ENCODE measurements at regions not wholly inside any gene's neighbourhood (a gene's known extent, or its start where the extent isn't known, plus 50 kb on each side); places are given as distances from the start of the nearest gene placed in this dataset.

DNA sequence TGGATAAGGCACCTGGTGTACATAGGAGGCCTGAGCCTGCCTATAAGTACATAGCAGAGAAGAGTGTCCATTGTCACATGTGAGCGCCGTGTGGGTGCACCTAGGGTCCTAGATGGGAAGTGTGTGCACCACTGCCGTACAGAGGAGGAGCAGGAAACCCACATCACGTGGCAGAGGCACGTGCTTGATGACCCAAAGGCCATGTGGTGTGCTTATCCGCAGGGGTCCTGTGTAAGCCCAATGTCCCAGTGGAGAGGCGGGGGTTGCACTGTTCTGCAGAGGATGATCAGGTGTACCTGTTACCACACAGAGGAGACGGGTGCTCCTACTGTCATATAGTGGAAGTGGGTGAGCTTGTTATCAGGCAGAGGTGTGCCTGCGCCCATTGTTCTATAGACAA lies 354.1 kb upstream of the IRX2 start:
- DNase-seq (ENCODE audit: low read depth), result no peak
- no peak overlapping the region for H3K4me3 ChIP-seq (ENCODE audit: low read depth, low read length)
- TF ChIP-seq, protein P1, sequence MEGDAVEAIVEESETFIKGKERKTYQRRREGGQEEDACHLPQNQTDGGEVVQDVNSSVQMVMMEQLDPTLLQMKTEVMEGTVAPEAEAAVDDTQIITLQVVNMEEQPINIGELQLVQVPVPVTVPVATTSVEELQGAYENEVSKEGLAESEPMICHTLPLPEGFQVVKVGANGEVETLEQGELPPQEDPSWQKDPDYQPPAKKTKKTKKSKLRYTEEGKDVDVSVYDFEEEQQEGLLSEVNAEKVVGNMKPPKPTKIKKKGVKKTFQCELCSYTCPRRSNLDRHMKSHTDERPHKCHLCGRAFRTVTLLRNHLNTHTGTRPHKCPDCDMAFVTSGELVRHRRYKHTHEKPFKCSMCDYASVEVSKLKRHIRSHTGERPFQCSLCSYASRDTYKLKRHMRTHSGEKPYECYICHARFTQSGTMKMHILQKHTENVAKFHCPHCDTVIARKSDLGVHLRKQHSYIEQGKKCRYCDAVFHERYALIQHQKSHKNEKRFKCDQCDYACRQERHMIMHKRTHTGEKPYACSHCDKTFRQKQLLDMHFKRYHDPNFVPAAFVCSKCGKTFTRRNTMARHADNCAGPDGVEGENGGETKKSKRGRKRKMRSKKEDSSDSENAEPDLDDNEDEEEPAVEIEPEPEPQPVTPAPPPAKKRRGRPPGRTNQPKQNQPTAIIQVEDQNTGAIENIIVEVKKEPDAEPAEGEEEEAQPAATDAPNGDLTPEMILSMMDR (conservative IDR thresholded peaks at IDR 0.05; ENCODE audit: low read depth, low read length), result no peak

DNA sequence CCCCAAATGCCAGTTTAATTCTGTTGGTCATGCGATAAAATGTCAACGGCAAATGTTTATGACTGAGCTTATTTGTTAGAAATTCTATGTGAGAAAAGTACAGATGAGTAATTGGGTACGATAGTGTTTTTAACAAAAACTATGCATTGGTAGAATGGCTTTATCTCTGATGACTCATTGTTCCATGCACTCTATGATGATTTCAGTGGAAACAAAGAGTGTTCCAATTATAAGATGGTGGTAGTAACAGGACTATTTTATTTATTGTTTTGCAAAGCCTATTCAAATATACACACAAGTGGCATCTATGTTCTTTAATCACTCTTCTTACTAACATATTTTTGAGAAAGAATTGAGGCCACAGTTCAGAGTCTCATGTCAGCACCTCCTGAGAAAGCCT lies 353.7 kb upstream of the IRX2 start:
- TF ChIP-seq, protein P1 (conservative IDR thresholded peaks at IDR 0.05; ENCODE audit: low read depth, low read length), result no peak
- DNase-seq (ENCODE audit: low read depth), result no peak
- H3K4me3 ChIP-seq (ENCODE audit: low read depth, low read length), result no peak overlapping the region

DNA sequence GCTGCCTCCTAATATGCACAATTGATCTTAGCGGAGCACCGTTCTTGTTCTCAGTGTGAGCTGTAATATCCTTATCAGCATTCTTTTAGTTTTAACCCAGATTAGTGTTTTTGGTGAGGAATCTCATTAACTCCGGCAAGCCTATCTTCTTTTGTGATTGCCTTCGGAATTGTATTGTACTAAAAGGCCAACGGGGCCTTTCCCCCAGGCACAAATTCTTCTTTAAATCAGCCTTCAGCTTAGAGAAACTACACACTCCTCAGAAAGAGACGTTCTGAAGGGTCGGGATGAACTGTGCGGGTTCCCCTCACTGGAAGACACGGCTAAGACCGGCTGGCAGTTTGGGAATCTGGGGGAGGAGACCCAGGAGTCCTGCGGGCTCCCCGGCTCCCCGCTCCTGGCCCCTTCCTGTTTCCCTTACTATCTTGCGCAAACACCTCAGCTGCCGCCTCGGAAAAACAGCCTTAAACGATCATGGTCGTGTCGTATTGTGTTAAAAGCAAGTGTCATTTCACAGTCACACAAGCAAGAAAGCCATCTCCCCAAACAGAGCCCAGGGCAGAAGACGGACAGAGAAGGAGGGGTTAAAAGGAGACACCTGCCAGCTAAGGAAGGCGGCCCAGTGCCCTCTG lies 353.1 kb upstream of the IRX2 start:
- DNase-seq (ENCODE audit: low read depth), result no peak
- TF ChIP-seq, protein P1 (conservative IDR thresholded peaks at IDR 0.05; ENCODE audit: low read depth, low read length), result no peak
- H3K4me3 ChIP-seq (ENCODE audit: low read depth, low read length), result no peak overlapping the region

DNA sequence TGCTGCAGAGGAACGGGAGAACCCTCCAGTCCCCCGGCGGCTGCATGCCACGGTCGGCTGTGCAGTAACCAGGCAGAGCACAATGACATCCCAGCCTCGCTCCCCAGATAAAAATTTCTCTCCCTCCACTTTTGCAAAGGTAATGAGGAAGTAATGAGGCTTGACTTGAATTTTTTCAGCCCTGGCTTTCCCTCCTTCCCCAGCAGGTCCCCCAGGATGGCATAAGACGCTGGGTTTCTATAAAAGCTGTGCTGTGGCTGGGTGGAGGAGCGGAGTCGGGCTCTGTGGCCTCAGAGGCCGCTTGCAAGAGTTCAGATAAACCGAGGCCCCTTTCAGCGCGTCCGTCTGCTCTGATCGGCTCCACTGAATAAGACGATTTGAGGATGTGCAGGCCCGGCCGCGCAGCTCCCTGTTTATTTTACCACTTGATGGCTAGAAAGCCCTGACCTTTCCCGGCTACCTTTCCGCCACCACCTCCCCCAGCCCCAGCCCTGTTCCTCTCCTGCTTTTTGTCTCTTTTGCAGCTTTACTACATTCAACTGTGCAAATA lies 351.9 kb upstream of the IRX2 start:
- TF ChIP-seq, protein P1 (conservative IDR thresholded peaks at IDR 0.05; ENCODE audit: low read depth, low read length), result no peak
- DNase-seq (ENCODE audit: low read depth), result no peak
- H3K4me3 ChIP-seq (ENCODE audit: low read depth, low read length), result no peak overlapping the region

DNA sequence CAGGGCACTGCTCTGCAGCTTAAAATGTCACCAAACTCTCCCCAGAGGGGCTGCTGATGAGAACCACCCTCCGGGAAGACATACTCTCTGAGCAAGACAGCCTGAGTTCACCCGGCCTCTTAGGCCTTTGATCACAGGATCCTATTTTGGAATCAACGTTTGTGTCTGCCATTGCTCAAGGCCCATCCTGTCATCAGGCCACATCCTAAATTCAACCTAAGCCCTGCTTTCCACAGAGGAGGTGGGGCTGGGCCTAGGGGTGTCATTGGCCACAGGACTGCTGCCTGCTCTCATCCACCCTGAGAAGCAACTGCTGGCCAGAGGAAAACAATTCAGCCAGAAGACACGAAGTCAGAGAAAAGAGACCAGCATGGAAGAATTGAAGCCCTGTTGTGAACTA lies 351.1 kb upstream of the IRX2 start:
- H3K4me3 ChIP-seq (ENCODE audit: low read depth, low read length), result no peak overlapping the region
- TF ChIP-seq, protein P1 (conservative IDR thresholded peaks at IDR 0.05; ENCODE audit: low read depth, low read length), result no peak
- DNase-seq (ENCODE audit: low read depth), result no peak

DNA sequence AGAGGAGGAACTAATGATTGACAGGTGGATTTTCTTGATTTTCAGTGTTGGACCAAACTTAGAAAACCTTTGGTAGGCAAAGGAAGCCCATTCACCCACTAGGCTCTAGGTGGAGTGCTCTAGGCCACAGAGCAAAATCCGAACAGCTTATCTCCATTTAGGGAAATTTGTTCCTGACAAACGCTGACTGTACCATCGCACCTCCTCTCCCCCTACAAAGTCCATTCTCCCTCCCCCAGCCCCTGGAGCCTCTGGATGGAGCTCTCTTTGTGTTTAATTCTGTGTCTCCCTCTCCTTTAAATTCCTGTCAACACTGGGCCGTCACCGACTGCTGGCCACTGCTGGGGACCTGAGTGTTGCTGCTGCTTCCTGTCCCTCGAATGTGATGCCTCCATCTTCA lies 350.1 kb upstream of the IRX2 start:
- TF ChIP-seq, protein P1 (conservative IDR thresholded peaks at IDR 0.05; ENCODE audit: low read depth, low read length), result no peak
- DNase-seq (ENCODE audit: low read depth), result no peak
- no peak overlapping the region for H3K4me3 ChIP-seq (ENCODE audit: low read depth, low read length)

DNA sequence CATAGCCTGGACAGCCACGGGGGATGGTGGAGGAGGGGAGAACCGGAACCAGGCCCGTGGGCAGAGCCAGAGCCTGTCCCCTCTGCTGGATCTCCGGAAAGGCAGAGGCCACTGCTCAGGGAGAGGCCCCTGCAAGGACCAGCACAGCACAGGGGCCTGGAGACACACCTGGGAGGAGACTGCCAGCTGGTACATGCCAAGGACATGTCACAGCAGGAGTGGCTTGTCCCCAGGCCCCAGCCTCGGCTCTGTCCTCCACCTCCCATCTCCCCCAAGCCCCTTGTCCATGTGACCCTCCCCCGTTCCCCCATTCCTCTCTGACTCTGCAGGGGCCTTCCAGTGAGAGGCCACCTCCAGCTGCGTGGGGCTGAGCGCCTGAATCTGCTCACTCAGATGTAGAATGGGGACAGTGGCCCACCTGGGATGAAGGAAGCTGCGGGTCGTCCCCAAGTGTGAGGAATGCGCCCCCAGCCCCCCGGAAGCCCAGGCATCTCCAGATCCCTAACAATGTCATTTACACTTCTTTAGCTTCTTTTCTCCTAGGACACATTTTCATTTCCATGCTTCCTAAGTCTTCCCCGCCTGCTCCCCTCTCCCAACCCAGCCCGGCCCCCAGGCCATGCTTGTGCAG lies 349.6 kb upstream of the IRX2 start:
- DNase-seq (ENCODE audit: low read depth), result no peak
- H3K4me3 ChIP-seq (ENCODE audit: low read depth, low read length), result no peak overlapping the region
- TF ChIP-seq, protein P1 (conservative IDR thresholded peaks at IDR 0.05; ENCODE audit: low read depth, low read length), result no peak
